ENCODE measurements at regions not wholly inside any gene's neighbourhood (a gene's known extent, or its start where the extent isn't known, plus 50 kb on each side); places are given as distances from the start of the nearest gene placed in this dataset.

GRCh38 chr2:37779611-37780386 is 108.4 kb upstream of the CDC42EP3 start:
- H3K9me3 Mint-ChIP-seq (ENCODE audit: unreplicated experiment): peaks cover 4% of the 10 kb centered on the region
- no peaks in the 10 kb centered on the region for H3K27me3 Mint-ChIP-seq (ENCODE audit: unreplicated experiment)
- peaks cover 3% of the 10 kb centered on the region for H3K36me3 Mint-ChIP-seq (ENCODE audit: low read depth, unreplicated experiment)
- H3K4me3 Mint-ChIP-seq (ENCODE audit: unreplicated experiment): no peak overlapping the region
- no peak overlapping the region for H3K27ac Mint-ChIP-seq (ENCODE audit: unreplicated experiment)
- peaks cover 16% of the 10 kb centered on the region for H3K4me1 Mint-ChIP-seq (ENCODE audit: unreplicated experiment)
- no peak for DNase-seq (ENCODE audit: low spot score)
- no peak for TF ChIP-seq CTCF (IDR thresholded peaks at IDR 0.05; ENCODE audit: unreplicated experiment)

GRCh38 chr2:37780387-37780676 is 108.9 kb upstream of the CDC42EP3 start:
- H3K4me1 Mint-ChIP-seq (ENCODE audit: unreplicated experiment): peaks cover 16% of the 10 kb centered on the region
- no peak overlapping the region for H3K27ac Mint-ChIP-seq (ENCODE audit: unreplicated experiment)
- no peak for TF ChIP-seq CTCF (IDR thresholded peaks at IDR 0.05; ENCODE audit: unreplicated experiment)
- H3K4me3 Mint-ChIP-seq (ENCODE audit: unreplicated experiment): no peak overlapping the region
- DNase-seq (ENCODE audit: low spot score): no peak
- peaks cover 3% of the 10 kb centered on the region for H3K36me3 Mint-ChIP-seq (ENCODE audit: low read depth, unreplicated experiment)
- peaks cover under 1% of the 10 kb centered on the region for H3K9me3 Mint-ChIP-seq (ENCODE audit: unreplicated experiment)
- H3K27me3 Mint-ChIP-seq (ENCODE audit: unreplicated experiment): no peaks in the 10 kb centered on the region

DNA sequence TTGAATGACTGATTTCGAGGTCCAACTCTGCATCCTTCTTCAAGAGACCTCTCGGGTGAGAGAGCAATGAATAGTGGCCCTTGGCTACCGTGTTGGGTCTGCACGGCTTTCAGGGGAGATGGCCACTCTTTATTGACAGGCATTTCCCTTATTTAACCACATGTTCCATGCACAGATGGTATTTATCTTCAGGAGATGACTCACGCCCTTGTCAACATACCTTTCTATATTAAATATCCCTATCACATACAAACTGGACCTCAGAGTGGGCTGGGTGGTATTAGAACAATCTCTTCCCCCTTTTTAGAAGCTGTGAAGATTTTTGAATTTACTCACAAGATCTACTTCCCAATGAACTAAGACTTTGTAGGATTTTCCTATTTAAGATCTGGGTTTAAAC is 109.6 kb upstream of the CDC42EP3 start:
- TF ChIP-seq CTCF (IDR thresholded peaks at IDR 0.05; ENCODE audit: unreplicated experiment): no peak
- DNase-seq (ENCODE audit: low spot score): no peak
- H3K4me1 Mint-ChIP-seq (ENCODE audit: unreplicated experiment): peaks cover 16% of the 10 kb centered on the region
- no peak overlapping the region for H3K27ac Mint-ChIP-seq (ENCODE audit: unreplicated experiment)
- peaks cover 3% of the 10 kb centered on the region for H3K36me3 Mint-ChIP-seq (ENCODE audit: low read depth, unreplicated experiment)
- no peaks in the 10 kb centered on the region for H3K9me3 Mint-ChIP-seq (ENCODE audit: unreplicated experiment)
- H3K27me3 Mint-ChIP-seq (ENCODE audit: unreplicated experiment): no peaks in the 10 kb centered on the region
- H3K4me3 Mint-ChIP-seq (ENCODE audit: unreplicated experiment): no peak overlapping the region

DNA sequence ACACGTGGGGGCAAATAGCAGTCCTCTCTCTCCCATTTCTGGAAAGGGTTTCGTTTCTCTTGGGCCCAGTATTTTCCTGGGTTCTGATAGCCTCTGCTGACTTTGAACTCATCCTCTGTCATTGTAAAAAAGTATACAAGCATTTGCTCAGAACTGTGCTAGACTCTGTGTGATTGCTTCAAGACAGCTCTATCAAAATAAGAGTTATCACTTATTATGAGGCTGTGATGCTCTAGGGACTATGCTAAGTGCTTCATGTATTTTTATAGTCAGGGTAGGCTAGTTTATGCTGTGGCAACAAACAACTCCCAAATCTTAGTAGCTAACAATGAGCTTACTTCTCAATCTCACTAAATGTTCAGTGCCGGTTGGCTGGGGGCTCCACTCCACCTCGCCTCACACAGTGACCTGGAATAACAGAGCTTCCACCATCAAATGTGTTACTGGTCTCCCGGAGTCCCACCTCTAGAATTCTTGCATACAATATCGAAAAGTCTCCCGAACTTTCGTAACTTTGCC is 110.8 kb upstream of the CDC42EP3 start:
- peaks cover 13% of the 10 kb centered on the region for H3K4me1 Mint-ChIP-seq (ENCODE audit: unreplicated experiment)
- H3K36me3 Mint-ChIP-seq (ENCODE audit: low read depth, unreplicated experiment): no peaks in the 10 kb centered on the region
- no peaks in the 10 kb centered on the region for H3K27me3 Mint-ChIP-seq (ENCODE audit: unreplicated experiment)
- no peak overlapping the region for H3K4me3 Mint-ChIP-seq (ENCODE audit: unreplicated experiment)
- no peaks in the 10 kb centered on the region for H3K9me3 Mint-ChIP-seq (ENCODE audit: unreplicated experiment)
- DNase-seq (ENCODE audit: low spot score): no peak
- H3K27ac Mint-ChIP-seq (ENCODE audit: unreplicated experiment): no peak overlapping the region
- no peak for TF ChIP-seq CTCF (IDR thresholded peaks at IDR 0.05; ENCODE audit: unreplicated experiment)

GRCh38 chr2:37782721-37783371 is 111.4 kb upstream of the CDC42EP3 start:
- Mint-ChIP-seq H3K9me3 (ENCODE audit: unreplicated experiment) (no peaks in the 10 kb centered on the region), H3K27ac (ENCODE audit: unreplicated experiment) (no peak overlapping the region), H3K4me1 (ENCODE audit: unreplicated experiment) (peaks cover 13% of the 10 kb centered on the region), H3K36me3 (ENCODE audit: low read depth, unreplicated experiment) (no peaks in the 10 kb centered on the region), H3K4me3 (ENCODE audit: unreplicated experiment) (no peak overlapping the region), H3K27me3 (ENCODE audit: unreplicated experiment) (no peaks in the 10 kb centered on the region)
- TF ChIP-seq CTCF (IDR thresholded peaks at IDR 0.05; ENCODE audit: unreplicated experiment): no peak
- DNase-seq (ENCODE audit: low spot score): no peak
